ENCODE measurements at regions not wholly inside any gene's neighbourhood (a gene's known extent, or its start where the extent isn't known, plus 50 kb on each side); places are given as distances from the start of the nearest gene placed in this dataset.
"Not testable (repeated sequence)": the region's sequence is repeated elsewhere in the genome, so short reads cannot be mapped to it uniquely, and the experiment has no call there.

DNA sequence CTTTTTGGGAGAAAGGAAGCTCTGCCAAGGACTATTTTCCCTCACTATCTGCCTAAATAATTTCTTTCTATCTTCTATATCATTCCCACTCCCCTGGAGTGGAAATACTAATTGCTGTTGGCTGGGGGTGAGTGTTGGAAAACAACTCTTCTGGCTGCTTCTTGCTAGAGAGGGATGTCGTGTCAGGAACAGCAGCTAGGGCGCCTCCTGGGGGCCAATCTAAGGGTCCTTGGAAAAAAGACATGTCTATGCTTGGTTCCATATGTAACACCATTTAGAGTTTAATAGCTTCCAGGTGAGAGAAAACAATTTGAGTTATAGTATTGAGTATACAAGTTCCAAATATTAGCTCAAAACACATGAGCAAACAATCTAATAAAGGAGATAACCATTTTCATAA is 111.3 kb downstream of the MAGEE1 start:
- no peak for DNase-seq
- no peaks in the 10 kb centered on the region for H3K27me3 ChIP-seq (ENCODE audit: control insufficient read depth, insufficient read depth, low read length)
- no peak overlapping the region for H3K9ac ChIP-seq (ENCODE audit: low read length in 3 of 3)
- no peaks in the 10 kb centered on the region for H3K9me3 ChIP-seq (ENCODE audit: control insufficient read depth in 2 of 3, insufficient read depth in 1 of 3, low read length in 3 of 3)
- no peaks in the 10 kb centered on the region for H3K36me3 ChIP-seq (ENCODE audit: control insufficient read depth in 2 of 3, insufficient read depth in 3 of 3, low read length in 3 of 3)
- FAIRE-seq: no peak
- no peaks in the 10 kb centered on the region for H3K4me1 ChIP-seq (ENCODE audit: control insufficient read depth in 2 of 3, insufficient read depth in 2 of 3, low read depth in 1 of 3, low read length in 3 of 3)
- TF ChIP-seq, protein P1, sequence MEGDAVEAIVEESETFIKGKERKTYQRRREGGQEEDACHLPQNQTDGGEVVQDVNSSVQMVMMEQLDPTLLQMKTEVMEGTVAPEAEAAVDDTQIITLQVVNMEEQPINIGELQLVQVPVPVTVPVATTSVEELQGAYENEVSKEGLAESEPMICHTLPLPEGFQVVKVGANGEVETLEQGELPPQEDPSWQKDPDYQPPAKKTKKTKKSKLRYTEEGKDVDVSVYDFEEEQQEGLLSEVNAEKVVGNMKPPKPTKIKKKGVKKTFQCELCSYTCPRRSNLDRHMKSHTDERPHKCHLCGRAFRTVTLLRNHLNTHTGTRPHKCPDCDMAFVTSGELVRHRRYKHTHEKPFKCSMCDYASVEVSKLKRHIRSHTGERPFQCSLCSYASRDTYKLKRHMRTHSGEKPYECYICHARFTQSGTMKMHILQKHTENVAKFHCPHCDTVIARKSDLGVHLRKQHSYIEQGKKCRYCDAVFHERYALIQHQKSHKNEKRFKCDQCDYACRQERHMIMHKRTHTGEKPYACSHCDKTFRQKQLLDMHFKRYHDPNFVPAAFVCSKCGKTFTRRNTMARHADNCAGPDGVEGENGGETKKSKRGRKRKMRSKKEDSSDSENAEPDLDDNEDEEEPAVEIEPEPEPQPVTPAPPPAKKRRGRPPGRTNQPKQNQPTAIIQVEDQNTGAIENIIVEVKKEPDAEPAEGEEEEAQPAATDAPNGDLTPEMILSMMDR (IDR thresholded peaks at IDR 0.05; ENCODE audit: borderline replicate concordance, extremely low read depth, insufficient read depth): no peak
- no peak overlapping the region for H3K27ac ChIP-seq (ENCODE audit: low read depth in 2 of 2, low read length in 2 of 2)
- H3K4me3 ChIP-seq (ENCODE audit: low read length in 3 of 3): no peak overlapping the region
- intact Hi-C loops (cut with DNase I): no loop called here

DNA sequence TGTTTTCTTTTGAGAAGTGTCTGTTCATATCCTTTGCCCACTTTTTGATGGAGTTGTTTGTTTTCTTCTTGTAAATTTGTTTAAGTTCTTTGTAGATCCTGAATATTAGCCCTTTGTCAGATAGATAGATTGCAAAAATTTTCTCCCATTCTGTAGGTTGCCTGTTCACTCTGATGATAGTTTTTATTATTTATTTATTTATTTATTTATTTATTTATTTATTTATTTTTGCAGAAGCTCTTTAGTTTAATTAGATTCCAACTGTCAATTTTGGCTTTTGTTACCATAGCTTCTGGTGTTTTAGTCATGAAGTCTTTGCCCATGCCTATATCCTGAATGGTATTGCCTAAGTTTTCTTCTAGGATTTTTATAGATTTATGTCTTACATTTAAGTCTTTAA is 115.9 kb downstream of the MAGEE1 start:
- intact Hi-C loops (cut with DNase I): not testable (repeated sequence)

DNA sequence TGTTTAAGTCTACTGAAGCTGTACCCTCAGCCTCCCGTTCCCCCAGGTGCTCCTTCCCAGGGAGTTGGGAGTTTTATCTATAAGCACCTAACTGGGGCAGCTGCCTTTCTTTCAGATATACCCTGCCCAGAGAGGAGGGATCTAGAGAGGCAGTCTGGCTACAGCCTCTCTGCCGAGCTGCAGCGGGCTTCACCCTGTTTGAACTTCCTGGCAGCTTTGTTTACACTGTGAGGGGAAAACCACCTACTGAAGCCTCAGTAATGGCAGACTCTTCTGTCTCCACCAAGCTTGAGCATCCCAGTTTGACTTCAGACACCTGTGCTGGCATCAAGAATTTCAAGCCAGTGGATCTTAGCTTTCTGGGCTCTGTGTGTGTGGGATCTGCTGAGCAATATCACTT is 122.5 kb downstream of the MAGEE1 start:
- no peak for FAIRE-seq
- TF ChIP-seq, protein P1 (IDR thresholded peaks at IDR 0.05; ENCODE audit: borderline replicate concordance, extremely low read depth, insufficient read depth): no peak

More for the DNA sequence above, 115.9 kb downstream of the MAGEE1 start:
- FAIRE-seq; H3K9me3 ChIP-seq (ENCODE audit: control insufficient read depth in 2 of 3, insufficient read depth in 1 of 3, low read length in 3 of 3); H3K4me3 ChIP-seq (ENCODE audit: low read length in 3 of 3); H3K36me3 ChIP-seq (ENCODE audit: control insufficient read depth in 2 of 3, insufficient read depth in 3 of 3, low read length in 3 of 3); H3K27ac ChIP-seq (ENCODE audit: low read depth in 2 of 2, low read length in 2 of 2); H3K9ac ChIP-seq (ENCODE audit: low read length in 3 of 3); H3K27me3 ChIP-seq (ENCODE audit: control insufficient read depth, insufficient read depth, low read length); H3K4me1 ChIP-seq (ENCODE audit: control insufficient read depth in 2 of 3, insufficient read depth in 2 of 3, low read depth in 1 of 3, low read length in 3 of 3); DNase-seq: not testable (repeated sequence)

DNA sequence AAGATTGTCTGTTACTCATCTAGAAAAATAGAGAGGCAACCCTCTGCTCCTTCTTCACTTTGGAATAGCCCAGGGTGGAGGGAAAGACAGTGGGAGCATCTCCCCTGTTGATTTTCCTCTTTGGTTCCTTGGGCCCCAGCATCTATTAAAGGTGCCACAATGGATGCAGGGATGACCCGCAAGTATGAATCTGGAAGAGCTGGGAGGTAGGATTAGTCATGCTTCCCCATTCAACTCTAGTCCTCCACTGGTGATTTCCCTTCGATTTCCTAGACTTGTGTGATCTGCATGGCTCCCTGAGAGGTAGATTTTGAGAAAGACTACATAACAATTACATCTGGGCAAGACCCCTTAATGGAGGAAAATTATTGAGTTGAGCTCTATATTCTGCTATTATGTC is 127.8 kb downstream of the MAGEE1 start:
- Histone ChIP-seq H3K9me3 (ENCODE audit: control insufficient read depth in 2 of 3, insufficient read depth in 1 of 3, low read length in 3 of 3) (peaks cover 0 to 13% (median 0%) of the 10 kb centered on the region in 3 donors), H3K4me3 (ENCODE audit: low read length in 3 of 3) (no peak overlapping the region), H3K4me1 (ENCODE audit: control insufficient read depth in 2 of 3, insufficient read depth in 2 of 3, low read depth in 1 of 3, low read length in 3 of 3) (no peaks in the 10 kb centered on the region), H3K27me3 (ENCODE audit: control insufficient read depth, insufficient read depth, low read length) (no peaks in the 10 kb centered on the region), H3K27ac (ENCODE audit: low read depth in 2 of 2, low read length in 2 of 2) (no peak overlapping the region), H3K36me3 (ENCODE audit: control insufficient read depth in 2 of 3, insufficient read depth in 3 of 3, low read length in 3 of 3) (no peaks in the 10 kb centered on the region), H3K9ac (ENCODE audit: low read length in 3 of 3) (no peak overlapping the region)
- intact Hi-C loops (cut with DNase I): no loop called here
- no peak for DNase-seq
- FAIRE-seq: no peak
- TF ChIP-seq, protein P1 (IDR thresholded peaks at IDR 0.05; ENCODE audit: borderline replicate concordance, extremely low read depth, insufficient read depth): no peak

More for the DNA sequence above, 122.5 kb downstream of the MAGEE1 start:
- H3K27me3 ChIP-seq (ENCODE audit: control insufficient read depth, insufficient read depth, low read length): no peaks in the 10 kb centered on the region
- no peak overlapping the region for H3K27ac ChIP-seq (ENCODE audit: low read depth in 2 of 2, low read length in 2 of 2)
- intact Hi-C loops (cut with DNase I): no loop called here
- H3K36me3 ChIP-seq (ENCODE audit: control insufficient read depth in 2 of 3, insufficient read depth in 3 of 3, low read length in 3 of 3): no peaks in the 10 kb centered on the region
- no peak for DNase-seq
- H3K9ac ChIP-seq (ENCODE audit: low read length in 3 of 3): no peak overlapping the region
- H3K9me3 ChIP-seq (ENCODE audit: control insufficient read depth in 2 of 3, insufficient read depth in 1 of 3, low read length in 3 of 3): peaks cover 0 to 3% (median 0%) of the 10 kb centered on the region in 3 donors
- no peak overlapping the region for H3K4me3 ChIP-seq (ENCODE audit: low read length in 3 of 3)
- H3K4me1 ChIP-seq (ENCODE audit: control insufficient read depth in 2 of 3, insufficient read depth in 2 of 3, low read depth in 1 of 3, low read length in 3 of 3): no peaks in the 10 kb centered on the region
